GM20000 (cell line): ENCODE measurements at regions not wholly inside any gene's neighbourhood (a gene's known extent, or its start where the extent isn't known, plus 50 kb on each side); places are given as distances from the start of the nearest gene placed in this dataset.

ENCODE experiments used
- DNase-seq: peaks from one replicate; pipeline ENCODE4 v3.0.0; 2012; ENCODE audit warnings: low spot score
- TF ChIP-seq, protein P1 (sequence below): IDR thresholded peaks from 2 replicates; pipeline ENCODE4 v1.5.1; 2012; ENCODE audit warnings: mild to moderate bottlenecking, control low read depth; ENCODE audit errors: extremely low read depth, missing control alignments

DNA sequence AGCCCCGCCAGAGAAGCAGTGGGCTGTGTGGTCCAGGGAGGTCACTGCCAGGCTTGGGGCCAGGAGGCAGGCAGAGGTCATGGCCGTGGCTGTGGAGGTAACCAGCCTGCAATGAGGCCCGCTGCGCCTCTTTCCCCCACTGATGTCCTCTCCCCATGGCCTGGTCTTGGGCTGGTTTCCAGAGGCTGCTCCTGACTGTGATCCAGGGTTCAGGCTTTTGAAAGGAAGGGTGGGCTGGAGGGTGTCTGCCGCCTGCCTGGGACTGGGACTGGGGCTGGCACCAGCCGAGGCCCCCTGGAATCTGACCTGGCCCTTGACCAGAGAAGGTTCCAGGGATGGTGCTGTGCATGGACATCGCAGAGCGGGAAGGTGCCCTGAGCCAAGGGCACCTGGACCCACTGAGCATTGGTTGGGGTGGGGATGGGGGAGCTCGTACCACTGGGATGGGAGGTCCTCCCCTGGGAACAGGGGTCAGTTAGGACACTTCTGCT is 59.6 kb upstream of the THY1 start:
- no peak for DNase-seq
- TF ChIP-seq, protein P1, sequence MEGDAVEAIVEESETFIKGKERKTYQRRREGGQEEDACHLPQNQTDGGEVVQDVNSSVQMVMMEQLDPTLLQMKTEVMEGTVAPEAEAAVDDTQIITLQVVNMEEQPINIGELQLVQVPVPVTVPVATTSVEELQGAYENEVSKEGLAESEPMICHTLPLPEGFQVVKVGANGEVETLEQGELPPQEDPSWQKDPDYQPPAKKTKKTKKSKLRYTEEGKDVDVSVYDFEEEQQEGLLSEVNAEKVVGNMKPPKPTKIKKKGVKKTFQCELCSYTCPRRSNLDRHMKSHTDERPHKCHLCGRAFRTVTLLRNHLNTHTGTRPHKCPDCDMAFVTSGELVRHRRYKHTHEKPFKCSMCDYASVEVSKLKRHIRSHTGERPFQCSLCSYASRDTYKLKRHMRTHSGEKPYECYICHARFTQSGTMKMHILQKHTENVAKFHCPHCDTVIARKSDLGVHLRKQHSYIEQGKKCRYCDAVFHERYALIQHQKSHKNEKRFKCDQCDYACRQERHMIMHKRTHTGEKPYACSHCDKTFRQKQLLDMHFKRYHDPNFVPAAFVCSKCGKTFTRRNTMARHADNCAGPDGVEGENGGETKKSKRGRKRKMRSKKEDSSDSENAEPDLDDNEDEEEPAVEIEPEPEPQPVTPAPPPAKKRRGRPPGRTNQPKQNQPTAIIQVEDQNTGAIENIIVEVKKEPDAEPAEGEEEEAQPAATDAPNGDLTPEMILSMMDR = no peak

DNA sequence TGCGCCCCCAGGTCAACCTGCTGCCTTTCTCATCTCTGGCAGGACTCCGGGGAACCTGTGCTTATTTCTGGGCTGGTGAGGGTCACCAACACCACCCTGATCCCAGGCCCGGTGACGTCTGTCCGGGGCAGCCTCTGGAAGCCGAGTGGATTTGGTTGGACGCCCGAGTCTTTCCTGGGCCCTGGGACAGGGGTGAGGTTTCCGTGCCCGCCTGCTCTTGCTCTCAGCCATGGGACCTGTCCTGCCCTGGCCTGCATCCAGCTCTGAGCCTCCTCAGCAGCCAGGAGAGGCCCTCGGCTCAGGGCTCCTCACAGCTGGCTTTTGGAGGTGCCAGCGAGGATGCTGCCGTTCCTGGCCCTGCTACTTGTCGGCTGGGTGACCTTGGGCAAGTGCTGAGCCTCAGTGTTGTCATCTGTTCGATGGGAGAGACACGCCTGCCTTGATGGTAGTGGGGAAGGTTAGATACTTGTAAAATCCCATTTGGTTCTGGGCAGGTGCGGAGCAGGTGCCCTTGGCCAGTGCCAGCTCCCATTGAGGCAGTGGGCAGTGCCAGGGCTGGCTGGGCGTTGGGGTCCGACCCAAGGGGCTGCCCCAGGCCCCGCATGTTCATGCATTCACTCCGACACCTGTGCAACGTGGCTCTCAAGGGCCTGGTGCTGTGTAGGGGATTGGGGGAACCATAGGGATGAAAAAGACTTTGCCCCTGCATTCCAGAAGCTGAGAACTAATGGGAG is 58.9 kb upstream of the THY1 start:
- TF ChIP-seq, protein P1 = no peak

DNA sequence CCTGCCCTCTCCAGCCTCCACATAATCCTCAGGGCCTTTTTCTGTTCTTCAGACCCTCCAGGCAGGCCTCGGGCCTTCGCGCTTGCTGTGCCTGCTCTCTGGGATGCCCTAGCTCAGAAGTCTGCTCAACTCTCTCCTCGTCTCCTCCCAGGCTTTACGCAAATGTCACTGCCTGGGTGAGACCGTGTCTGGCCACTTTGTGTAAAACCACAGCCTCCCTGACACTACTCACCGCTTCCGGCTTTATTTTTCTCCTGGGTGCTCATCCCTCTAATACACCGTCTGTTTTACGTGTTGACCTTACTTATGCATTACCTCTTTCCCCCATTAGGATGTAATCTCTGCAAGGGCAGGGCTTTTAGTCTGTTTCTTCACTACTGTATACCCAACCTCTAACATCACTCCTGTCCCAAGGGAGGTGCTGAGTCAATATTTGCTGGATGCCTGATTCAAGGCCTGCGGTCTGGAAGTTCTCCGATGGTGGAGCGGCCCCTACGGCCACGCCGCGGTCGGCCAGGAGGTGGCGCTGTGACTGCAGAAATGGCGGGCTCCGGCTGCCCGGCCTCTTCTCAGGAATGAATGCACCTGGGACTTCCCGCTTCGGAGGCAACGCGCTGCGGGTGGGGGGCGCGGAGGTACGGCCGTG is 58.2 kb upstream of the THY1 start:
- TF ChIP-seq, protein P1 = peak; percentile 100
- DNase-seq = peak; percentile 85

More for the DNA sequence above, 58.9 kb upstream of the THY1 start:
- no peak for DNase-seq

DNA sequence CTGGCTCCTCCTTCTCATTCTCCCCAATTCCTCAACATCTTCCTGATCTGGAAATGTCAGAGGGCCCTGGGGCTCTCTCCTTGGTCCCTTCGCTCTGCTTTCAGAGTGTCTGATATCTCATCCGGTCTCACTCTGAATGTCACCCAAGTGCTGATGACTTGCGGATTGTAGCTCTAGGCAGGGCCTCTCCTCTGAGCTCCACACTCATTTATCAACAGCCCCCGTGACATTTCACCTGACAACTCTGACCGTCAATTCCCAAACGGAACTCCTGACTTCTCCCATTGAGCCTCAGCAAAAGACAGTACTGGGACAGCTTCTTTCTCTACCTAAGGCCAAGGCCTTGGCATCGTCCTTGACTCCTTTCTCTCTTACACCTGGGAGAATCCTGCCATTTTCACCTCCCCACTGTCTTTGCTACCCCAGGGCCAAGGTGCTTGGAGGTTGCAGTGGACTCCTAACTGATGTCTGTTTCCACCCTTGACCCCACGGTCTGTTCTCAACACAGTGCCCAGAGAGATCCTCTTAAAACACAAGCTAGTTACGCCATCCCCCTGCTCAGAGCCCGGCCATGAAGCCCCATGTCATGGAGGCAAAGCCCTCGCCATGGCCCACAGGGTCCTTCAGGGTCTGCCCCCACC is 57.5 kb upstream of the THY1 start:
- TF ChIP-seq, protein P1 = no peak
- DNase-seq = no peak

DNA sequence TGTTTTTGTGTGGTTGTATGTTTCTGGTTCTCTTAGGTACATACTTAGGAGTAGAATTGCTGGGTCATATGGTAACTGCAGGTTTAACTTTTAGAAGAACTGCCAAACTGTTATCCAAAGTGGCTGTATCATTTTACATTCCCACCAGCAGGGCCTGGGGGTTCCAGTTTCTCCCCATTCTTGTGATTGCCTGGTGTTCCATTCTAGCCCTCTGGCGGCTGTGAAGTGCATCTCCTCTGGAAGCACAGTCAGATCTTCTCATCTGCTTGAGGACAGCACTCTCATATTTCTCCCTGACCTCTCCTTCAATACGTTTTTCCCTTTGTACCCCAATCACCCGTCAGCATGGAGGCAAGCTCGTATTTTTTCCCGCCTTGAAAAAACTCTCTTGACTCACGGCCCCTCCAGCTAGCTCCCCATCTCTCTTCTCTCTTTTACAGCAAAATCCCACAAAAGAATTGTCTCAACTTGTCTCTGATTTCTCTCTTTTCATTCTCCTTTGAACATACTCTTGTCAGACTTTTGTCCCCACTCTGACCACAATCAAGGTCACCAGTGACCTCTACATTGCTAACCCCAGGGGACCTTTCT is 56.8 kb upstream of the THY1 start:
- TF ChIP-seq, protein P1 = peak; percentile 10
- DNase-seq = no peak

DNA sequence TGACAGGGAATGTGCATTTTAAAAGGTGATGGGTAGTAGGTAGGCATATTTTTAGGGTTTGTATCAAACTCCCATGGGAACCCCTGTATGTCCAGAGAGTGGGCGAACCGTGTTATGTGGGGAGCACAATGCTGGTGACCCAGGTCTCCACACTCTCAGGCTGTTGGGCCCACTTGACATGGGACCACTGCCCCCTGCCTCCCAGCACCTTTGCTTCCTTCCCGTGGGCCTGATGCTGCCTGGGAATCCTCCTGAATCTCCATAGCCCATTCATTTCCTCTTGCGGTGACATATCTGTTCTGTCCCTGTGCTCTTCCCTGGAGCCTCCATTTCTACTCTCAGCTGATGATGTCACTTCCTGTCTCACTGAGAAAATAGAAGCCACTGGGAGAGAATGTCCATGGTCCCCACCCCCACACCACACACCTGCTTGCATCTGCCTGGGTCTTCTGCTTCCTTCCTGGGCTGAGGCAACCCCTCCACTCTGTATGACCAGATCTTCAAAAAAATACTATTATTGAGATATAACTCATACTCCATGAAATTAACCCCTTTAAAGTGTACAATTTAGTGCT is 55.8 kb upstream of the THY1 start:
- no peak for DNase-seq
- TF ChIP-seq, protein P1 = no peak
